ENCODE measurements at regions not wholly inside any gene's neighbourhood (a gene's known extent, or its start where the extent isn't known, plus 50 kb on each side); places are given as distances from the start of the nearest gene placed in this dataset.
"Not testable (repeated sequence)": the region's sequence is repeated elsewhere in the genome, so short reads cannot be mapped to it uniquely, and the experiment has no call there.

DNA sequence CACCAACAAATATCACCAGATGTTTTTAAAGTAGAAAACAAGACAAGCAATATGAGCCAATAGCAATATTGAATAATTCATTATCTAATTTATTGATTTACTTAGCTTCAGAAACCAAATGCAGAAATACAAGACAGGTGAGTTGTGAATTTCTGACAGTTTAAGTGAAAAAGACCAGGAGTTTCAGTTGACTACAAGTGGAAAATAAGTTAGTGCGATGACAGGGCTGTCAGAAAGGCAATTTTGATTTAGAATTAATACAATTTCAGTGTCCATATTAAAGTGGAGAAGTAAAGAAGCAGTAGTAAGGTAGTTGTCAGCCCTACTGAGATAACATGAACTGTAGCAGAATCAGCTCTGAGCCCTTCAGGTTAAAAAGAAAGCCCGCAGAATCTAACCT is 1066.7 kb upstream of the ATXN8OS start:
- DNase-seq: no peak
- Mint-ChIP-seq H3K27ac (no peak overlapping the region), H3K4me1 (no peaks in the 10 kb centered on the region), H3K27me3 (no peaks in the 10 kb centered on the region), H3K9me3 (peaks cover 10% of the 10 kb centered on the region), H3K4me3 (no peak overlapping the region), H3K36me3 (ENCODE audit: low read depth) (no peaks in the 10 kb centered on the region)
- ChIA-PET CTCF (no interaction called here), POLR2A (no interaction called here)
- intact Hi-C loops (cut with micrococcal nuclease): no loop called here
- ATAC-seq (ENCODE audit: low read depth): no peak
- TF ChIP-seq, protein P1, sequence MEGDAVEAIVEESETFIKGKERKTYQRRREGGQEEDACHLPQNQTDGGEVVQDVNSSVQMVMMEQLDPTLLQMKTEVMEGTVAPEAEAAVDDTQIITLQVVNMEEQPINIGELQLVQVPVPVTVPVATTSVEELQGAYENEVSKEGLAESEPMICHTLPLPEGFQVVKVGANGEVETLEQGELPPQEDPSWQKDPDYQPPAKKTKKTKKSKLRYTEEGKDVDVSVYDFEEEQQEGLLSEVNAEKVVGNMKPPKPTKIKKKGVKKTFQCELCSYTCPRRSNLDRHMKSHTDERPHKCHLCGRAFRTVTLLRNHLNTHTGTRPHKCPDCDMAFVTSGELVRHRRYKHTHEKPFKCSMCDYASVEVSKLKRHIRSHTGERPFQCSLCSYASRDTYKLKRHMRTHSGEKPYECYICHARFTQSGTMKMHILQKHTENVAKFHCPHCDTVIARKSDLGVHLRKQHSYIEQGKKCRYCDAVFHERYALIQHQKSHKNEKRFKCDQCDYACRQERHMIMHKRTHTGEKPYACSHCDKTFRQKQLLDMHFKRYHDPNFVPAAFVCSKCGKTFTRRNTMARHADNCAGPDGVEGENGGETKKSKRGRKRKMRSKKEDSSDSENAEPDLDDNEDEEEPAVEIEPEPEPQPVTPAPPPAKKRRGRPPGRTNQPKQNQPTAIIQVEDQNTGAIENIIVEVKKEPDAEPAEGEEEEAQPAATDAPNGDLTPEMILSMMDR (IDR thresholded peaks at IDR 0.05): no peak

DNA sequence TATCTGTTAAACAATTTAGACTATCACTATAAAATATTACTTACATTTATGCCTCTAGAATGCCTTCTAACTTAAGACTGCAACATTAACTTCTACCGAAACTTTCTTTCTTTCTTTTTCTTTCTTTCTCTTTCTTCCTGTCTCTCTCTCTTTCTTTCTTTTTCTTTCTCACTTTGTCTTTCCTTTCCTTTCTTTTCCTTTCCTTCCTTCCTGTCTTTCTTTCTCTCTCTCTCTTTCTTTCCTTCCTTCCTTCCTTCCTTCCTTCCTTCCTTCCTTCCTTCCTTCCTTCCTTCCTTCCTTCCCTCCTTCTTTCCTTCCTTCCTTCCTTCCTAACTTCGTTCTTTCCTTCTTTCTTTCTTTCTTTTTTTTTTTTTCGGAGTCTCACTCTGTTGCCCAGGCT is 1071.9 kb upstream of the ATXN8OS start:
- ChIA-PET POLR2A (no interaction called here), CTCF (no interaction called here)
- DNase-seq (no peak), ATAC-seq (ENCODE audit: low read depth) (no peak)
- no peaks in the 10 kb centered on the region for H3K27me3 Mint-ChIP-seq
- H3K27ac Mint-ChIP-seq: no peak overlapping the region
- H3K9me3 Mint-ChIP-seq: peaks cover 7% of the 10 kb centered on the region
- H3K36me3 Mint-ChIP-seq (ENCODE audit: low read depth): no peaks in the 10 kb centered on the region
- H3K4me3 Mint-ChIP-seq: no peak overlapping the region
- TF ChIP-seq, protein P1 (IDR thresholded peaks at IDR 0.05): no peak
- H3K4me1 Mint-ChIP-seq: no peaks in the 10 kb centered on the region
- intact Hi-C loops (cut with micrococcal nuclease): no loop called here

DNA sequence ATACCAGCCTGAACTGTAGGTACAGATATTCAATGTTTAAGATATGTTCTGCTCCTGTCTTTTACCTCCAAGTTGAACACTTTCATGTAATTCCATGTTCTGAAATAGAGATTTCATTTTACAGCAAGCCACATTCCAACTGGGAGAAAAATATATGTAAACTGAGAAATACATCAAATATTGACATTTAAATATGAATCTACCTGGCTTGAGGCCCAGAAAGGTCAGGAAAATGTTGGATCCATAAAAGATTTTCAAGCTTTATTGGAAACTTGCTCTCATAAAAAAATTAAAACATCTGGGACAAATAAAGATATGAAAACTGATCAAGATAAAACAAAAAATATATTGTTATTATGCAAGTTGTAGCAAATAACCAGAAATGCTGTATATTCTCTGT is 1078.7 kb upstream of the ATXN8OS start:
- no peak for DNase-seq
- no peak overlapping the region for H3K4me3 Mint-ChIP-seq
- CTCF ChIA-PET: no interaction called here
- H3K27ac Mint-ChIP-seq: no peak overlapping the region
- no peak for ATAC-seq (ENCODE audit: low read depth)
- intact Hi-C loops (cut with micrococcal nuclease): no loop called here
- H3K36me3 Mint-ChIP-seq (ENCODE audit: low read depth): no peaks in the 10 kb centered on the region
- H3K9me3 Mint-ChIP-seq: peaks cover 4% of the 10 kb centered on the region
- TF ChIP-seq, protein P1 (IDR thresholded peaks at IDR 0.05): no peak
- no peaks in the 10 kb centered on the region for H3K4me1 Mint-ChIP-seq
- POLR2A ChIA-PET: no interaction called here
- H3K27me3 Mint-ChIP-seq: no peaks in the 10 kb centered on the region

GRCh38 chr13:69020120-69020519 is 1087.5 kb upstream of the ATXN8OS start:
- Mint-ChIP-seq H3K9me3 (peaks cover 10% of the 10 kb centered on the region), H3K4me3 (no peak overlapping the region), H3K4me1 (no peaks in the 10 kb centered on the region), H3K27me3 (no peaks in the 10 kb centered on the region), H3K36me3 (ENCODE audit: low read depth) (no peaks in the 10 kb centered on the region), H3K27ac (no peak overlapping the region)
- intact Hi-C loops (cut with micrococcal nuclease): no loop called here
- ChIA-PET POLR2A (no interaction called here), CTCF (no interaction called here)
- TF ChIP-seq, protein P1 (IDR thresholded peaks at IDR 0.05): no peak
- no peak for DNase-seq
- no peak for ATAC-seq (ENCODE audit: low read depth)

- H3K4me1 Mint-ChIP-seq; CTCF ChIA-PET; POLR2A ChIA-PET; H3K36me3 Mint-ChIP-seq (ENCODE audit: low read depth); H3K4me3 Mint-ChIP-seq; ATAC-seq (ENCODE audit: low read depth); intact Hi-C loops (cut with micrococcal nuclease); H3K9me3 Mint-ChIP-seq; H3K27ac Mint-ChIP-seq; DNase-seq; H3K27me3 Mint-ChIP-seq: not testable (repeated sequence)
Observed at GRCh38 chr13:69018173-69018572, 1089.5 kb upstream of the ATXN8OS start.

- POLR2A ChIA-PET: no interaction called here
- CTCF ChIA-PET: no interaction called here
- Mint-ChIP-seq H3K27me3 (no peaks in the 10 kb centered on the region), H3K4me3 (no peak overlapping the region), H3K4me1 (no peaks in the 10 kb centered on the region), H3K27ac (no peak overlapping the region), H3K36me3 (ENCODE audit: low read depth) (no peaks in the 10 kb centered on the region), H3K9me3 (peaks cover 7% of the 10 kb centered on the region)
- TF ChIP-seq, protein P1 (IDR thresholded peaks at IDR 0.05): no peak
- no peak for ATAC-seq (ENCODE audit: low read depth)
- no peak for DNase-seq
- intact Hi-C loops (cut with micrococcal nuclease): no loop called here
Observed at GRCh38 chr13:69010789-69011188, 1096.8 kb upstream of the ATXN8OS start.

All from activated B cell treated with CpG ODN at 0.5 μM for 24 hours (primary cell).